ENCODE measurements at regions not wholly inside any gene's neighbourhood (a gene's known extent, or its start where the extent isn't known, plus 50 kb on each side); places are given as distances from the start of the nearest gene placed in this dataset.
A peak's percentile ranks its signal among the peaks of the same experiment; 100 is the strongest.
"Not testable (repeated sequence)": the region's sequence is repeated elsewhere in the genome, so short reads cannot be mapped to it uniquely, and the experiment has no call there.

DNA sequence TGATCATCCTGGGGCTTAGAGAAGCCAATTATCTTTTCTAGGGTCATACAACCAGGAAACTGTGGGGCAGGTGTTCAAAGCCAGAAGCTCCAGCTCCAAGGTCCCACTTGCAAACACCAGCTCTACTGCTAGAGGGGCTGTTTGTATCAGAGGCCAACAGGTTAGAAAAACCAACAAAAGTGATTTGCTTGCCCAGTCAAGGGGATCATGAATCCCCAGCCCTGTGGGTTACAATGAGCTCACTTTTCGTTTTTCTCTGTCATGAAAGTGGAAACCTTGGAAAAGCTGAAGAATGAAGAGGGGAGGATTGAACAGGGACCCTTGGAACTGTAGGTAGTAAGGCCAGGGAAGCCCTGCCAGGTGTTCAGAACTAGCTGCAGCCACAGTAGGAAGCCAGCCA, 119.2 kb downstream of the SPP2 start:
- no peak overlapping the region for H2BK120ac ChIP-seq (ENCODE audit: low read depth, low read length, poor library complexity, severe bottlenecking)
- no peak overlapping the region for H2AFZ ChIP-seq (ENCODE audit: low read length)
- H3T11ph ChIP-seq (ENCODE audit: low read length), result no peak overlapping the region
- no peaks in the 10 kb centered on the region for H3K9me3 Mint-ChIP-seq
- H3K14ac ChIP-seq (ENCODE audit: insufficient read depth, low read length), result no peak overlapping the region
- no peak overlapping the region for H3K4ac ChIP-seq (ENCODE audit: low read depth, low read length)
- H3K9ac ChIP-seq (ENCODE audit: extremely low read depth, insufficient read length, low read length), result no peak overlapping the region
- no peaks in the 10 kb centered on the region for H3K79me2 ChIP-seq (ENCODE audit: insufficient read depth, low read length)
- H3K4me2 ChIP-seq (ENCODE audit: insufficient read depth, insufficient read length, low read length), result no peak overlapping the region
- H3K23me2 ChIP-seq (ENCODE audit: insufficient read length, low read depth, low read length, poor library complexity, severe bottlenecking), result no peaks in the 10 kb centered on the region
- no peak overlapping the region for H3K56ac ChIP-seq (ENCODE audit: insufficient read length, low read depth, low read length)
- no peak overlapping the region for H2AK5ac ChIP-seq (ENCODE audit: insufficient read length, low read length)
- no peak overlapping the region for H2BK12ac ChIP-seq (ENCODE audit: insufficient read length, low read depth, low read length)
- H3K27ac Mint-ChIP-seq, result no peak overlapping the region
- no peak overlapping the region for H3K27ac ChIP-seq (ENCODE audit: insufficient read length, low read depth, low read length)
- H2BK20ac ChIP-seq (ENCODE audit: low read depth, low read length, poor library complexity, severe bottlenecking), result no peak overlapping the region
- no peaks in the 10 kb centered on the region for H3K79me1 ChIP-seq (ENCODE audit: insufficient read depth, low read depth, low read length, poor library complexity, severe bottlenecking)
- no peak overlapping the region for H2BK5ac ChIP-seq (ENCODE audit: insufficient read length, low read length)
- H3K23ac ChIP-seq (ENCODE audit: insufficient read length, low read depth, low read length), result no peak overlapping the region
- H3K4me3 Mint-ChIP-seq, result no peak overlapping the region
- WGBS (ENCODE audit: extremely low coverage, insufficient read length, low lambda C conversion rate), result no CpG with 5 or more reads among the region's 1 CpG
- peaks cover 12% of the 10 kb centered on the region for H3K27me3 Mint-ChIP-seq (ENCODE audit: low read depth)
- no peaks in the 10 kb centered on the region; the same call in 1 of the 2 replicates for H3K27me3 ChIP-seq (ENCODE audit: insufficient read depth, low read length)
- no peak overlapping the region for H4K5ac ChIP-seq (ENCODE audit: insufficient read length, low read depth, low read length)
- H4K20me1 ChIP-seq (ENCODE audit: control insufficient read depth, insufficient read depth, insufficient read length), result no peaks in the 10 kb centered on the region
- TF ChIP-seq CTCF (conservative IDR thresholded peaks at IDR 0.05), result no peak
- H4K91ac ChIP-seq (ENCODE audit: insufficient read length, low read depth, low read length), result no peak overlapping the region
- no peak overlapping the region for H2BK15ac ChIP-seq (ENCODE audit: low read depth, low read length)
- no peaks in the 10 kb centered on the region for H3K9me3 ChIP-seq (ENCODE audit: control insufficient read depth, low read depth, low read length)
- peaks cover 26 to 29% of the 10 kb centered on the region in 2 experiments for H3K4me1 Mint-ChIP-seq
- H3K18ac ChIP-seq (ENCODE audit: insufficient read length, low read depth, low read length), result no peak overlapping the region
- H3K4me1 ChIP-seq (ENCODE audit: insufficient read depth, low read length), result peaks cover 3% of the 10 kb centered on the region; the same call in 1 of the 2 replicates
- no peak overlapping the region for H4K8ac ChIP-seq (replicated peaks; ENCODE audit: insufficient read length, low read depth, low read length)
- no peaks in the 10 kb centered on the region for H3K36me3 Mint-ChIP-seq (ENCODE audit: insufficient read depth in 1 of 3, low read depth in 3 of 3)
- DNase-seq, result no peak

GRCh38 chr2:234168605-234169570, 118.4 kb downstream of the SPP2 start:
- peaks cover 12% of the 10 kb centered on the region for H3K27me3 Mint-ChIP-seq (ENCODE audit: low read depth)
- not testable (repeated sequence) for H4K5ac ChIP-seq (ENCODE audit: insufficient read length, low read depth, low read length); H3K23me2 ChIP-seq (ENCODE audit: insufficient read length, low read depth, low read length, poor library complexity, severe bottlenecking); H3K9me3 ChIP-seq (ENCODE audit: control insufficient read depth, low read depth, low read length); H3K4me1 ChIP-seq (ENCODE audit: insufficient read depth, low read length); H3K56ac ChIP-seq (ENCODE audit: insufficient read length, low read depth, low read length); H3K79me2 ChIP-seq (ENCODE audit: insufficient read depth, low read length); H3K18ac ChIP-seq (ENCODE audit: insufficient read length, low read depth, low read length); H2BK20ac ChIP-seq (ENCODE audit: low read depth, low read length, poor library complexity, severe bottlenecking); H3K4ac ChIP-seq (ENCODE audit: low read depth, low read length); H3K27me3 ChIP-seq (ENCODE audit: insufficient read depth, low read length); H2BK5ac ChIP-seq (ENCODE audit: insufficient read length, low read length); H3T11ph ChIP-seq (ENCODE audit: low read length); H2AFZ ChIP-seq (ENCODE audit: low read length); H3K9me3 Mint-ChIP-seq; H3K4me2 ChIP-seq (ENCODE audit: insufficient read depth, insufficient read length, low read length); H3K79me1 ChIP-seq (ENCODE audit: insufficient read depth, low read depth, low read length, poor library complexity, severe bottlenecking); H2BK120ac ChIP-seq (ENCODE audit: low read depth, low read length, poor library complexity, severe bottlenecking); H3K9ac ChIP-seq (ENCODE audit: extremely low read depth, insufficient read length, low read length); H4K20me1 ChIP-seq (ENCODE audit: control insufficient read depth, insufficient read depth, insufficient read length); H3K14ac ChIP-seq (ENCODE audit: insufficient read depth, low read length); H3K23ac ChIP-seq (ENCODE audit: insufficient read length, low read depth, low read length); H2BK12ac ChIP-seq (ENCODE audit: insufficient read length, low read depth, low read length); H4K8ac ChIP-seq (replicated peaks; ENCODE audit: insufficient read length, low read depth, low read length); H2BK15ac ChIP-seq (ENCODE audit: low read depth, low read length); H3K36me3 Mint-ChIP-seq (ENCODE audit: insufficient read depth in 1 of 3, low read depth in 3 of 3); H2AK5ac ChIP-seq (ENCODE audit: insufficient read length, low read length); H4K91ac ChIP-seq (ENCODE audit: insufficient read length, low read depth, low read length); DNase-seq; H3K27ac ChIP-seq (ENCODE audit: insufficient read length, low read depth, low read length)
- peaks cover 33 to 35% of the 10 kb centered on the region in 2 experiments for H3K4me1 Mint-ChIP-seq
- WGBS (ENCODE audit: extremely low coverage, insufficient read length, low lambda C conversion rate), result no CpG with 5 or more reads among the region's 8 CpGs
- peak overlapping the region in 1 of 2 experiments; percentile 28; a peak in 2 of 5 replicates for H3K4me3 Mint-ChIP-seq
- peak overlapping the region in 2 of 3 experiments; percentile 41 to 85; a peak in 2 of 7 replicates for H3K27ac Mint-ChIP-seq

All from H9 (cell line).